GM12878 (cell line): ENCODE measurements at regions not wholly inside any gene's neighbourhood (a gene's known extent, or its start where the extent isn't known, plus 50 kb on each side); places are given as distances from the start of the nearest gene placed in this dataset.

Source experiments
- ATAC-seq: fragments of 200-7000 bp; cut with Tn5 transposase; 3 replicates; pipeline ENCODE4 v1.9.1; 2020; ENCODE audit warnings: mild to moderate bottlenecking, moderate library complexity
- BruUV-seq: library from RNA; stranded (reverse); fragments of 400-500 nt; replicated peaks from 2 replicates; lab custom pipeline; 2021; lab: Mats Ljungman, UMichigan
- CTCF ChIA-PET: fragments of 300-600 bp; sonication (Branson Sonifier 250); formaldehyde crosslinking; extraction: SDS; loops from one replicate; lab custom pipeline; 2021; ENCODE audit warnings: inconsistent platforms; lab: Yijun Ruan, JAX
- POLR2A ChIA-PET: fragments of 350-600 bp; formaldehyde crosslinking; extraction: SDS; loops from one replicate; lab custom pipeline; 2021; ENCODE audit warnings: inconsistent platforms; lab: Charles Lee
- RAD21 ChIA-PET: fragments of 300-600 bp; sonication (Branson Sonifier 250); formaldehyde crosslinking; loops from one replicate; lab custom pipeline; 2023; ENCODE audit warnings: antibody characterized with exemption; ENCODE audit not compliant: unreplicated experiment; lab: Charles Lee
- SMC1A ChIA-PET: fragments of 300-600 bp; sonication (Branson Sonifier 250); formaldehyde crosslinking; loops from one replicate; lab custom pipeline; 2023; ENCODE audit not compliant: unreplicated experiment, uncharacterized antibody; lab: Charles Lee
- DNase-seq: peaks from one replicate; pipeline ENCODE4 v3.0.0-alpha.2; 2011; ENCODE audit warnings: low read depth, low spot score
- FAIRE-seq: peaks from 3 replicates; lab custom pipeline; 2011; peaks lifted over from hg19 to GRCh38; lab: Jason Lieb, UNC
- H2AFZ ChIP-seq: 2 replicates; pipeline ENCODE4 v1.6.0; 2011; ENCODE audit warnings: low read depth, low read length, control low read depth; ENCODE audit not compliant: control insufficient read depth
- H3K27ac ChIP-seq: 2 replicates; pipeline ENCODE4 v1.5.1; 2011; ENCODE audit warnings: control low read depth; ENCODE audit not compliant: control insufficient read depth, insufficient read depth
- H3K27me3 ChIP-seq, 2 experiments: replicated peaks in 1 of 2; 2 replicates each; pipeline versions ENCODE4 v1.6.0 to v1.6.1; 2011; ENCODE audit warnings: low read length in 1 of 2; ENCODE audit not compliant: control insufficient read depth in 2 of 2, insufficient read depth in 2 of 2
- H3K36me3 ChIP-seq, 2 experiments: 2 replicates each; pipeline ENCODE4 v1.5.1; 2011; ENCODE audit warnings: low read length in 1 of 2; ENCODE audit not compliant: control insufficient read depth in 2 of 2, insufficient read depth in 2 of 2
- H3K4me1 ChIP-seq: 2 replicates; pipeline ENCODE4 v1.6.1; 2011; ENCODE audit warnings: mild to moderate bottlenecking, low read length, moderate library complexity, mixed read lengths; ENCODE audit not compliant: control insufficient read depth, insufficient read depth
- H3K4me2 ChIP-seq: 2 replicates; pipeline ENCODE4 v1.6.0; 2011; ENCODE audit warnings: control low read depth; ENCODE audit not compliant: control insufficient read depth, insufficient read depth
- H3K4me3 ChIP-seq: fragments of 200-600 bp; sonication (generic); 2 replicates; pipeline ENCODE4 v1.5.1; 2016
- H3K79me2 ChIP-seq: 2 replicates; pipeline ENCODE4 v1.6.0; 2011; ENCODE audit warnings: low read length; ENCODE audit not compliant: control insufficient read depth, insufficient read depth
- H3K9ac ChIP-seq: 2 replicates; pipeline ENCODE4 v1.8.0; 2011; ENCODE audit warnings: low read length, control low read depth, mixed read lengths; ENCODE audit not compliant: control insufficient read depth, insufficient read depth
- H3K9me3 ChIP-seq: replicated peaks from 3 replicates; pipeline ENCODE4 v1.5.1; 2011; ENCODE audit warnings: mild to moderate bottlenecking, low read length; ENCODE audit not compliant: control insufficient read depth, insufficient read depth
- H4K20me1 ChIP-seq: 2 replicates; pipeline ENCODE4 v1.6.0; 2011; ENCODE audit not compliant: control insufficient read depth, insufficient read depth
- BCLAF1 ChIP-seq: fragments of 450-650 bp; IDR thresholded peaks from 2 replicates; pipeline ENCODE4 v1.6.1; 2017; ENCODE audit warnings: antibody characterized with exemption, mild to moderate bottlenecking, moderate library complexity
- CBX3 ChIP-seq: fragments of 200-600 bp; sonication (generic); IDR thresholded peaks from 2 replicates; pipeline ENCODE4 v1.6.1; 2016; ENCODE audit warnings: low read depth, borderline replicate concordance
- IRF5 ChIP-seq: fragments of 450-650 bp; IDR thresholded peaks from 2 replicates; pipeline ENCODE4 v1.6.1; 2017; ENCODE audit warnings: borderline replicate concordance
- POU2F2 ChIP-seq: IDR thresholded peaks from 3 replicates; pipeline ENCODE4 v1.6.1; 2011; ENCODE audit warnings: low read depth, mild to moderate bottlenecking, low read length, borderline replicate concordance
- RELA ChIP-seq: fragments of 450-650 bp; IDR thresholded peaks from 2 replicates; pipeline ENCODE4 v1.8.0; 2014; ENCODE audit warnings: borderline replicate concordance; ENCODE audit not compliant: partially characterized antibody
- SREBF2 ChIP-seq: IDR thresholded peaks from 2 replicates; pipeline ENCODE4 v1.6.1; 2012; ENCODE audit warnings: mild to moderate bottlenecking, low read length
- SRF ChIP-seq, 2 experiments: IDR thresholded peaks; 2 replicates each; pipeline ENCODE4 v1.6.1; 2011; ENCODE audit warnings: low read depth in 2 of 2, low read length in 2 of 2, mild to moderate bottlenecking in 1 of 2, moderate library complexity in 1 of 2
- whole genome bisulfite sequencing: methylation state at CpG from one replicate; pipeline ENCODE4 v1.1.6; 2016; ENCODE audit warnings: low lambda C conversion rate; ENCODE audit not compliant: insufficient replicate concordance, insufficient coverage; ENCODE audit errors: missing lambda C conversion rate; 5-methylcytosine and 5-hydroxymethylcytosine counted together
- in situ Hi-C: fragments of 300-500 bp; cut with MboI; formaldehyde crosslinking; loops from 9 replicates; pipeline ENCODE4 v1.14.3; 2018; ENCODE audit warnings: mixed read lengths
- intact Hi-C: fragments of 100-400 bp; cut with micrococcal nuclease; formaldehyde crosslinking; loops from one replicate; pipeline ENCODE4 v1.14.2; 2022; ENCODE audit not compliant: unreplicated experiment

- ATAC-seq (no peak), DNase-seq (no peak), FAIRE-seq (no peak)
- Histone ChIP-seq H3K27ac (no peak overlapping the region), H3K9me3 (no peaks in the 10 kb centered on the region), H3K9ac (no peak overlapping the region), H3K4me3 (no peak overlapping the region), H3K4me2 (no peak overlapping the region), H3K79me2 (no peaks in the 10 kb centered on the region), H4K20me1 (no peaks in the 10 kb centered on the region), H3K36me3 (no peaks in the 10 kb centered on the region), H3K4me1 (no peaks in the 10 kb centered on the region), H3K27me3 (no peaks in the 10 kb centered on the region), H2AFZ (no peak overlapping the region)
- intact Hi-C loops (no loop called here), in situ Hi-C loops (no loop called here)
- CTCF ChIA-PET, result no interaction called here
- POLR2A ChIA-PET, result no interaction called here
- no TSS peak for BruUV-seq
- 17% methylated on average over 2 of the region's 2 CpGs for WGBS
- RAD21 ChIA-PET, result no interaction called here
- TF ChIP-seq SREBF2, result no peak
- no peak for TF ChIP-seq CBX3
- no peak for TF ChIP-seq IRF5
- no peak for TF ChIP-seq RELA
- no peak for TF ChIP-seq POU2F2
- no peak for TF ChIP-seq BCLAF1
- TF ChIP-seq SRF (IDR thresholded peaks at IDR 0.05; ENCODE audit: low read depth in 2 of 2, low read length in 2 of 2), result no peak
- SMC1A ChIA-PET, result no interaction called here
These were observed 83.0 kb upstream of the MIR17HG start for GRCh38 chr13:91264484-91264883.
